Activated T-cell treated with anti-CD3 and anti-CD28 coated beads, Interleukin-2, amount 50 U/mL, for 24 hours (primary cell): ENCODE measurements at regions not wholly inside any gene's neighbourhood (a gene's known extent, or its start where the extent isn't known, plus 50 kb on each side); places are given as distances from the start of the nearest gene placed in this dataset.

Experiments
- DNase-seq: peaks from one replicate; pipeline ENCODE4 v3.0.0-alpha.2; 2020
- H3K27ac Mint-ChIP-seq: 2 replicates; pipeline ENCODE4 v1.8.0; 2020; ENCODE audit warnings: mild to moderate bottlenecking, mixed read lengths
- H3K27me3 Mint-ChIP-seq: 2 replicates; pipeline ENCODE4 v1.8.0; 2020; ENCODE audit warnings: mixed read lengths
- H3K36me3 Mint-ChIP-seq: 2 replicates; pipeline ENCODE4 v1.8.0; 2020; ENCODE audit warnings: low read depth, mixed read lengths
- H3K4me1 Mint-ChIP-seq: 2 replicates; pipeline ENCODE4 v1.8.0; 2020; ENCODE audit warnings: low read depth, mixed read lengths
- H3K4me3 Mint-ChIP-seq: 2 replicates; pipeline ENCODE4 v1.8.0; 2020; ENCODE audit warnings: mild to moderate bottlenecking, moderate library complexity, mixed read lengths
- H3K9me3 Mint-ChIP-seq: 2 replicates; pipeline ENCODE4 v1.8.0; 2020; ENCODE audit warnings: mixed read lengths

GRCh38 chr20:9909167-9909566 lies 70.3 kb upstream of the PAK5 start:
- Mint-ChIP-seq H3K27me3 (peaks cover 21% of the 10 kb centered on the region), H3K9me3 (no peaks in the 10 kb centered on the region), H3K4me3 (no peak overlapping the region), H3K27ac (no peak overlapping the region), H3K4me1 (no peaks in the 10 kb centered on the region), H3K36me3 (no peaks in the 10 kb centered on the region)
- DNase-seq: no peak

DNA sequence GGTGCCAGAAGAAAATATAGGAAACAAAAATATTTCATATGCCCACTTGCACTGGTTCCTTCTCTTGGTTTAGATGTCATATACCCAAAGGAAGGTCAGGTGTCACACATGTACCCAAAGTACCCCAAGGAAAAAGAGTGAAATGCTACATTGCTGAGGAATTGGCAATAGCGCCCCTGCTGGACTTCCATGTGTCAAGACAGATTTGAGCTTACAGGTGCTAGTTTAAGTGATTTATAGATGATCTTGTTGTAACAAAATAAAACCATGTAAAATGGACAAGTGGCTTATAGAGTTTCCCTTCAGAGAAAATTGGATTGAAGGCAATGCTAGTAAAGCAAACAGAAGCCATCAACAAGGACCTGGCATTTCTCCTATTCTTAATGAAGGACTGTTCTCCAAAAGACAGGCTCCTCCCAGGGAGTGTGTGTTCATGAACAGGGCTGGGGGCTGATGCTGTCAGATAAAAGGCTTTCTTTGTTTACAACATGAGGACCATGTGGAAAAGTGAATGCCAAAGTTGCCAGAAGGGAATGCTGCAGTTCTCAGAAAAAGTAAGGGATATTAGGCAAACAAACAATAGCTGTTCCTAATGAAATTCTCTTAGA lies 64.3 kb upstream of the PAK5 start:
- Mint-ChIP-seq H3K4me3 (no peak overlapping the region), H3K27ac (no peak overlapping the region), H3K9me3 (no peaks in the 10 kb centered on the region), H3K36me3 (no peaks in the 10 kb centered on the region), H3K27me3 (no peaks in the 10 kb centered on the region), H3K4me1 (no peaks in the 10 kb centered on the region)
- DNase-seq: no peak

DNA sequence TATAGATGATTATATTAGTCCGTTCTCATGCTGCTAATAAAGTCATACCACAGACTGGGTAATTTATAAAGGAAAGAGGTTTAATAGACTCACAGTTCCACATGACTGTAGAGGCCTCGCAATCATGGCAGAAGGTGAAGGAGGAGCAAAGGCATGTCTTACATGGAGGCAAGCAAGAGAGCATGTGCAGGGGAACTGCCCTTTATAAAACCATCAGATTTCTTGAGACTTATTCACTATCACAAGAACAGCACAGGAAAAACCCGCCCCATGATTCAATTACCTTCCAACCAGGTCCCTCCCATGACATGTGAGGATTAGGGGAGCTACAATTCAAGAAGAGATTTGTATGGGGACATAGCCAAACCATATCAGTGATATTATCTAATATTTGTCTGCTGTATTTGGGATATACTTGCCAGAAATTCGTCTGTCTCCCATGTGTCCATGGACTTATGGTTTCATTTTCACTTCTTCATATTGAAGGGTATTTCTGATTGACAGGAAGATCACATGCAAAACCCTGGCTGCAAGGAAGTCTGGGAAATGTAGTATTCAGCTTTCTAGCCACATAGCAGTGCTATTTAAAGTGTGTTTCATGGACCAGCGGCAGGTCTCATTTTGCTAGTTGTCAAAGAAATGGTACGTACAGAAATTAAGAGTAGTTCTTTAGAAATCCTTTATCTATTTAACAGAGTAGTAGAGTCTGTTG lies 50.5 kb upstream of the PAK5 start:
- no peaks in the 10 kb centered on the region for H3K36me3 Mint-ChIP-seq
- H3K4me1 Mint-ChIP-seq: peaks cover 2% of the 10 kb centered on the region
- no peak overlapping the region for H3K4me3 Mint-ChIP-seq
- DNase-seq: no peak
- peaks cover 2% of the 10 kb centered on the region for H3K27me3 Mint-ChIP-seq
- peaks cover 7% of the 10 kb centered on the region for H3K9me3 Mint-ChIP-seq
- H3K27ac Mint-ChIP-seq: no peak overlapping the region
